Stimulated activated CD4-positive, alpha-beta T cell treated with anti-CD3 and anti-CD28 coated beads, Interleukin-4, amount 100 ng/mL, for 1 hour (primary cell): ENCODE measurements at regions not wholly inside any gene's neighbourhood (a gene's known extent, or its start where the extent isn't known, plus 50 kb on each side); places are given as distances from the start of the nearest gene placed in this dataset.
"Not testable (repeated sequence)": the region's sequence is repeated elsewhere in the genome, so short reads cannot be mapped to it uniquely, and the experiment has no call there.

Experiments used
- DNase-seq: peaks from one replicate; pipeline ENCODE4 v3.0.0-alpha.2; 2020

DNA sequence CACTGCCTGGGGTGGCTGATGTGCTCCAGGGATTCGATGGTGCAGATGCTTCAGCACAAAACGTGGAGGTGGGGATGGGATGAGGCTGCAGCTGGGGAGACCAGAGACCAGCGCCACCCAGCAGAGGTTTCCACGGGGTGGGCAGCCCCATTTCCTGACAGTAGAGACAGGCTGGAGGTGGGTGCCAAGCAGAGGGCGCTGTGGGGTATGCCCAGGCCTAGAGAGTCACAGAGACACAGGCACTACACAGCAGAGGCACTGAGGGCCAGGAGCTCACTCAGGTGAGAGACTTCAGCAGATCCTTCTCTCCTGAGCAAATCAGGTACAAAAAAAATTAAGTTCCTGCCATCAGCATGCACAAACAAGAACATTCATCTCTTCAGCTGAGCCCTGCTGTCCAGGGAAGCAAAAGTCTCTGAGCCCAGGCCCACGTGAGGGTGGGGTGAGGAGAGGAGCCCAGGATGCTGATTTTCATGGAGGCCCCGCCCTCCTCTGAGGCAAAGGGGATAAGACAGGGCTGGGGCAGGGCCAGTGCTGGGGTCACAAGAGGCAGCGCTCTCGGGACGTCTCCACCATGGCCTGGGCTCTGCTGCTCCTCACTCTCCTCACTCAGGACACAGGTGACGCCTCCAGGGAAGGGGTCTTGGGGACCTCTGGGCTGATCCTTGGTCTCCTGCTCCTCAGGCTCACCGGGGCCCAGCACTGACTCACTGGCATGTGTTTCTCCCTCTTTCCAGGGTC, 53.1 kb downstream of the GGTLC2 start:
- DNase-seq = no peak

GRCh38 chr22:22698263-22698750, 53.9 kb downstream of the GGTLC2 start:
- DNase-seq = no peak

- no peak for DNase-seq
Measured at GRCh38 chr22:22700631-22701030, 56.2 kb downstream of the GGTLC2 start.

DNA sequence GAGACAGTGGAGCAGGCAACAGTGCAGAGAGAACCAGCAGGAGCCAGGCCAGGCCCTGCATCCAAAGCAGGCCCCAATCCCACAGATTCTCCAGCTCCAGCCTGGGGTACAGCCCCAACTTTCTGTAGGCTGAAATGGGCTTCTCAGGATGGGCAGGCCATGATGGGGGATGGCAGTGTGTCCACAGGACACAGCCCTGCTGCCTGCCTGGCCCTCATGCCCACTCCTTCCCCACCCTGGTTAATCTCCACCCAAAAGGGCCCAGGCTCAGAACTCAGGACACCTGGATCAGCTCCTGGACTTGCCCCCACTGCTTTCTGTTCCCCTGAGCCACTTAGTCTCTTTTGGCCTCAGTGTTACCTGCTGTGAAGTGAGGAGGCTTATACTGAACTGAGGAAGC, 57.1 kb downstream of the GGTLC2 start:
- not testable (repeated sequence) for DNase-seq

DNA sequence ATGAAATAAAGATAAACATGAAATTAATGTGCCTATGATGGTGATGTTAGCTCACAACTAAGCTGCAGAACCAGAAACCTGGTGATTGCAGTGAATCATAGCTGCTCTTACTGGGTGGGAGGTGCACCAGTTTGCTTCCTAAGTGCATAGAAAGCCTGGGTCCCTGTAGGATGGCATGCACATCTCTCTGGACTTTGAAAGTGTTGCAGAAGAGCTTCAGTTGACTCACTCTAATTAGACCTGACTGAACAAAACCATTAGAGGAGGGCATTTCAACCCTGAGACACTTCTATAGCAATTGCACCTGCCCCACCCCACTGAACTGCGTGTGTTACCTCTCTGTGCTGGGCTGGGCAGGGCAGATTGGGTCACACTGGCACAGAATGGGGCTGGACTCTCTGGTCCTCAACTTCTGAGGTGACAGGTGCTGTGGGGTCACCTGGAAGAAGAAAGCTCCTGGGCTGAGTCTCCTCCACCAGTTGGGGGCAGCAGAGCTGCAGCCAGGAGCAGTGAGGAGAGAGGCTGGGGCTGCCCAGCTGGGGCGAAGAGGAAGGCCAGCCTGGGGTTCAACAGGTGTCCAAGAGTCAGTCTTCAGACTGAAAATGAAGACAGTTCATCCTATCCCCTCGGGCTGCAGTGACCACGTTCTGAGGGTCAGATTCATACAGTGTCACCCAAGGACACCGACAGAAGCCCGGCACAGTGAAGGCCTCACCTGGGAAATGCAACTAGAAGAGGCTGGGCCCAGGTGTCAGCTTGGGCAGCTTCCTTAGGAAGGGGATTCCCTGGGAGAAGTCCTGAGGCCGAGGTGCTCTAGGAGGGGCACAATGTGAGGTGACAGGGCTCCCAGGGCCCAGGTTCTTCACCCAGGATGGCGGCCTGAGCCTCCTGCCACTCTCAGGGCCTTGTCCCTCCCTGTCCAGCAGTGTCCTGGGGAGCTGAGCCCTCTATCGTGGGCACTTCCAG, 58.1 kb downstream of the GGTLC2 start:
- no peak for DNase-seq

DNA sequence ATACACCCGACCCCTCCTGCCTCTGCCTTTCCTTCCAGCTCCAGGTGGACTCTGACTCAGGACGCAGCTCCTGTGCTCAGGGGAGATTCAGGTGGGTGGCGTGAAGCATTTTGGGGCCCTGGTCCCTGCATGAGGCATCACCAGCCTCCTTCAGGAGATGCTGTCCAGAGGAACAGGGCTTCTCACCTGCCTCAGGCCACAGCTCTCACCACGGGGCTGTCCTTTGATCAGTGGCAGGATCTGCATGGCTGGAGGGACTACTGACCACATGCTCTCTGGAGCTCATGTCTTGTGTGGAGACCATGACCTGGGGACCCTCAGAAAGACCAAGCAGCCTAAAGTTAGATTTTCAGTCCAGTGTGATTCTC, 58.8 kb downstream of the GGTLC2 start:
- no peak for DNase-seq

GRCh38 chr22:22703715-22704114, 59.3 kb downstream of the GGTLC2 start:
- DNase-seq = no peak

- DNase-seq = no peak
Measured at GRCh38 chr22:22704156-22704946, 59.9 kb downstream of the GGTLC2 start.

DNA sequence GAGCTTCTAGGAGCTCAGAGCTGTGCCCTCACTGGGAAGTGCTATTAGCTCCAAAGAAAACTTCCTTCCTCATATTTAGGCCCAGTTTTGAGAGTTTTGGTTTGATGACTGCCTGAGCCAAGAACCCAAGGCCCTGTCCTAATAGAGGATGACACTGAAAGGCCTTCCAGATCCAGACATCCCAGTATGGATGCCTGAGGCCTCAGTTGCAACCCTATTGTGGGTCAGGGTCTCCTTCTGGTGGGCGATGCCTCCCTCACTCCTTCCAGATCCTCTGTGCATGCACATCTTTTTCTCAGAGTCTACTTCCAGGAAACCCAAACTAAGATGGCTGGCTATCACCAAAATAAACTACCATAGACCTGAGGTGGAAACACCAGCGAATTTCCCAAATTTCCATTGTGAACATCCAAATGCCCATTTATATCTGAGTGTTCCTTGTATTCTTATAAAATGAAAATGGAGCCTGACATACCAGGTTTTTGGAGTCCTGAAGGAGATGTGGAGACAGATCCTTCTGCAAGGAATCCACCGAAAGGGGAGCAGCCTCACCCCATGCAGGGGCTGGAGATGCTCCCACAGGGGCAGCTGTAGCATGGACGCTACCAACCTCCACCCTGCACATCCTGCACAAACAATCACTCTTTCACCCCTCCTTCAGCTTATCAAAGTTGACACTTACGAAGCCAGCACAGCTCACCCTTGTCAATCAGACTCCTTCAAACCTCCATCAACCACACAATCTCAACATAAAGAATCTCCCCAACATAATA, 61.1 kb downstream of the GGTLC2 start:
- DNase-seq = no peak

DNA sequence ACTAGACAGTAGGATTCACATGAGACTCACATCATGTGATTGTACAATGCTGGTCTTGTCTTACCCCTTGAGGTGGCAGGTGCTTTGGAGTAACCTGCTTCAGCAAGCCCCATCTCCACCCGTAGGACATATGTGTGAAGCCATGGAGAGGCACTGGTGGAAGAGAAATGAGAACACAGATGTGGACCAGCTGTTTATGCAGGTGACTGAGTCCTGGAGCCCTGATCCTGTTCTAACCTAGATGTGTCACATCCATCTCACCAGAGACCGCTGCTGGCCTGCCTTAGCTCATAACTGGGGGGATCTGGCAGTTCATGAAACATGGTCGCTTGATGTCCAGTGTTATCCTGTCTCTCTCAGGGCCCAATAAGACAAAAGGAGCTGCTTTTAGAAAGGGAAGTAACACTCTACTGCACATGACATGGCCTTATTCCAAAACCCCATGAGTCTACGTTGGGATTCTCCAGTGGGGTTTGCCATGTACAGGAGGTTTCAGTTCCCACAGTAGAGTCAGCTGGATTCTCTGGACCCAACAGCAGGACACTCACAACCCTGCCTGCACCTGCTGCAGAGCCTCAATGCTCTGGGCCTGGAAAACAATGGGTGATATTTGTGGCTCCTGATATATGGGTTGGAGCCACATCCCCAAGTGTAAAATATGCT, 62.0 kb downstream of the GGTLC2 start:
- no peak for DNase-seq

GRCh38 chr22:22709719-22710445, 65.5 kb downstream of the GGTLC2 start:
- no peak for DNase-seq

DNA sequence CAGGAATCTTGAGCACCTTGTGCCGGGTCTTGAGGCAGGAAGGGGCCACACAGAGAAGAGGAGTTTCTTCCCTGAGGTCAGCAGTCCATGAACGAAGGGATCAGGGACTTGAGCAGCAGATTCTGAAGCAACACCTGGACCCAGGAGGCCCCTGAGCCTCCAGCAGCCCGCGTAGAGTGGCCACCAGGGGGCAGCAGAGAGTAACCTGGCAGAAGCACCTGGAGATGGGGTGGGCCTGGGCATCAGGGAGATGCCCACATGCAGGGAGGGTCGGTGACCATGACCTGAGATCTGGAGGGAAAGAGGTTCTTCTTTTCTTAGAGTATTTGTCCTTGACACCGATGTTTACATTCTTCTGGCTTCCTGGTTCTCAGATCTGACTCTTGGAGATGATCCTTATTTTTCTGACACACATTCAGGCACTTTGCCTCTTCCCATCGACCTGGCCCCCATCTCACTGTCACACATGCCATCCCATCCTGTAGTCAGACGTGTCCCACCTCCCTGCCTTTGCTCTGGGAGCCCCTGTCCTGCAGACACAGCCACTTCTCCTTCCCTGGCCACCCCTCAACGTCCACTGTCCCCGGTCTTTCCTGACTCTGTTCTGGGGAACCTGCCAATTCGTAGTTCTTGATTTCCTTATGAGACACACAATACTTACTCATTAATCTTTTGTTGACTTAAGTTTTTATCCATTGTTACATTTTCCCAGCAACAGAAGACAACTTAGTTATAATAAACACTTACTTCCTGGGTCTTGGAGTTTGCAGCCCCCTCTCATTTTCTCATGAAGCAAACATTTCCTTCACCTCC, 66.5 kb downstream of the GGTLC2 start:
- DNase-seq = peak; percentile 80

DNA sequence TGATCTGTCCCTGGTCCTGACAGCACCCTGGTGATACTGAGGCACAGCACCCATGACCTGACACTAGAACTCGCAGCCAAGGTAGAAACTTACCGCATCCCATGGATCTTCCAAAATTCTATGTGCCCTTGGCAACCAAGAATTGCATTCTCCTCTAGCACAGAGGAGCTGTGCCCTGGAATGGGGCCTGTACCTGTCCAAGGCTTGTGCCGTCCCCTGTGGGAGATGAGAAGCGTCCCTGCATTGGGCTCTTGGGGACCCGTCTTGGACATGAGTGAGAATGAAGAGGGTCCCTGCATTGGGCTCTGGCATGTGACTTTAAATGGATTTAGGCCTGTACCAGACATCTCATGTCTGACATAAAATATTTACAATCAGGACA, 67.1 kb downstream of the GGTLC2 start:
- no peak for DNase-seq

DNA sequence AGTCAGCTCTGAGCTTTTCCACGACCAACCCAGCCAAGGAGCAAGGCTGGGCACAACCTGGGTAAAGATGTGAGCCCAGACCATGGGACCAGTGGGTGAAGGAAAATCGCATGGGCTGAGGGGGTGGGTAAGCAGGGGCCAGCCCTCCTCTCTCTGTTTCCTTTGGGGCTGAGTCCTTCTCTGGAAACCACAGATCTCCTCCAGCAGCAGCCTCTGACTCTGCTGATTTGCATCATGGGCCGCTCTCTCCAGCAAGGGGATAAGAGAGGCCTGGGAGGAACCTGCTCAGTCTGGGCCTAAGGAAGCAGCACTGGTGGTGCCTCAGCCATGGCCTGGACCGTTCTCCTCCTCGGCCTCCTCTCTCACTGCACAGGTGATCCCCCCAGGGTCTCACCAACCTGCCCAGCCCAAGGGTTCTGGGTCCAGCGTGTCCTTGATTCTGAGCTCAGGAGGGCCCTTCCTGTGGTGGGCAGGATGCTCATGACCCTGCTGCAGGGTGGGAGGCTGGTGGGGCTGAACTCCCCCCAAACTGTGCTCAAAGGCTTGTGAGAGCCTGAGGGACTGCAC, 67.8 kb downstream of the GGTLC2 start:
- DNase-seq = no peak

DNA sequence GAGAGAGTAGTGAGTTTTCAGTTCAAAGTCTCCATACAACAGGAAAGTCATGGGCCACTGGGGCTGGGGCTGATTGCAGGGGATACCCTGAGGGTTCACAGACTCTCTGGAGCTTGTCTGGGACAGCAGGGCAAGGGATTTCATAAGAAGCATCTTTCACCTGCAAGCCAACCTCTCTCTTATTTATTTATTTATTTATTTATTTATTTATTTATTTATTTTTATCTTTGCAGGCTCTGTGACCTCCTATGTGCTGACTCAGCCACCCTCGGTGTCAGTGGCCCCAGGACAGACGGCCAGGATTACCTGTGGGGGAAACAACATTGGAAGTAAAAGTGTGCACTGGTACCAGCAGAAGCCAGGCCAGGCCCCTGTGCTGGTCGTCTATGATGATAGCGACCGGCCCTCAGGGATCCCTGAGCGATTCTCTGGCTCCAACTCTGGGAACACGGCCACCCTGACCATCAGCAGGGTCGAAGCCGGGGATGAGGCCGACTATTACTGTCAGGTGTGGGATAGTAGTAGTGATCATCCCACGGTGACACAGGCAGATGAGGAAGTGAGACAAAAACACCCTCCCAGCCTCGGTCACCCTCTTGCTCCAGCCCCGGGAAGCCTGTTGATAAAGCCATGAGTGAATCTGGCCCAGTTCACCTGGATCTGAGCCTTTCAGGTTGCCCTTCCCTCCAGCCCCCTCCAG, 68.4 kb downstream of the GGTLC2 start:
- no peak for DNase-seq

DNA sequence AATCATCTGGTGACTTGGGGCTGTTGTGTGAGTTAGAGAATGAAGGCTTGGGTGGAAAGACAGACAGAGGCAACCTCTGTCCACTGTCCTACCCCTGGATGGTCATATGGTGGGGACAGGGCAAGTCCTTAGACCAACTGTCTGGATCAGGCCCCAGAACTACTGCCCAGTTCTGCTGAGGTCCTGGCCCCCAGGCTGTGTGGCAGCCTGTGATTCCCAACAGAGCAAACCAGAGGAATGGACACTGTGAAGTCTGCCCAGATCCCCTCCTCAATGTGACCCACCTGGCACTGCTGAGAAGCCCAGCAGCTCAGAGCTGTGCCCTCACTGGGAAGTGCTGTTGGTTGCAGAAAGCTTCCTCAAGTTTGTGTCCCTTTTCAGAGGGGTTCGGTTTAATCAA, 69.0 kb downstream of the GGTLC2 start:
- no peak for DNase-seq

DNA sequence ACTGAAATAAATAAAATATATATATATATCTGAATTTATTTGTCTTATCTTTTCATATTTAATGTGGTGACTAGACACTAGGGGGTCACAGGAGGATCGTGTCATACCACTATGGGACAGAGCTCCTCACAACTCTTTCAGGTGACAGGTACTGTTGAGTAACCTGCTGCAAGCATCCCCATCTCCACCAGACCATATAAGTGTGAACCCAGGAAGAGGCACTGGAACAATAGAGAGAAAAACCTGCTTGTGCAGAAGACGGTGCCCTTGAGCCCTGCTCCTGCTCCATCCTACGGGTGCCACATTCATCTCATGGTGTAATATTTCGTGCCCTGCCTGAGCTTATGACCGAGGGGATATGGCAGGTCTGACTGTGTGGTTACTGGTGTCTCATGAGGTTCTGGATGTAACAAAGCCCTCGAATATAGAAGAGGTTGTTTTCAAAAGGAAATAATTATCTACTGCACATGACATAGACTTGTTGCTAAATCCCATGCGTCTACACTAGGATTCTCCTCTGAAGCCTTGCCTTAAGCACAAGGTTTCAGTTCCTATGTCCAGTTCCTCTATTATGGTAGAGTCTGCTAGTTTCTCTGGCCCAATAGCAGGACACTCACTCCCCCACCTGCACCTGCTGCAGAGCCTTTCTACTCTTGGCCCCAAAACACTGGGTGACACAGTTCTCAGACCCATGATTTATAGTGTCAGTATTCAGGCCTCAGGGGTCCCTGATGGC, 70.4 kb downstream of the GGTLC2 start:
- no peak for DNase-seq

GRCh38 chr22:22716136-22716665, 71.8 kb downstream of the GGTLC2 start:
- no peak for DNase-seq
